MM.1S (cell line): ENCODE measurements at regions not wholly inside any gene's neighbourhood (a gene's known extent, or its start where the extent isn't known, plus 50 kb on each side); places are given as distances from the start of the nearest gene placed in this dataset.

ENCODE experiments used
- DNase-seq: peaks from one replicate; pipeline ENCODE4 v3.0.0-alpha.2; 2015
- H2AFZ ChIP-seq: fragments of 300-600 bp; sonication (generic); 2 replicates; pipeline ENCODE4 v1.6.0; 2016; ENCODE audit warnings: antibody characterized with exemption, low read length
- H3F3A ChIP-seq: fragments of 300-600 bp; sonication (generic); 2 replicates; pipeline ENCODE4 v1.6.1; 2016; ENCODE audit warnings: mild to moderate bottlenecking, antibody characterized with exemption, low read length, moderate library complexity, mixed read lengths; ENCODE audit not compliant: insufficient read depth
- H3K27ac ChIP-seq: fragments of 300-600 bp; sonication (generic); 2 replicates; pipeline ENCODE4 v1.5.1; 2016; ENCODE audit warnings: mild to moderate bottlenecking, low read length
- H3K27me3 ChIP-seq: fragments of 300-600 bp; sonication (generic); replicated peaks from 2 replicates; pipeline ENCODE4 v1.6.0; 2016; ENCODE audit warnings: low read length; ENCODE audit not compliant: insufficient read depth
- H3K36me3 ChIP-seq: fragments of 300-600 bp; sonication (generic); replicated peaks from 2 replicates; pipeline ENCODE4 v1.6.1; 2016; ENCODE audit warnings: mild to moderate bottlenecking, low read length, mixed read lengths; ENCODE audit not compliant: insufficient read depth
- H3K4me1 ChIP-seq: fragments of 300-600 bp; sonication (generic); 2 replicates; pipeline ENCODE4 v1.6.1; 2016; ENCODE audit warnings: low read length, mixed read lengths
- H3K4me2 ChIP-seq: fragments of 300-600 bp; sonication (generic); 2 replicates; pipeline ENCODE4 v1.6.0; 2016; ENCODE audit warnings: low read depth, low read length
- H3K4me3 ChIP-seq: fragments of 300-600 bp; sonication (generic); 2 replicates; pipeline ENCODE4 v1.5.1; 2016; ENCODE audit warnings: low read length, mixed read lengths
- H3K79me2 ChIP-seq: fragments of 300-600 bp; sonication (generic); 2 replicates; pipeline ENCODE4 v1.6.1; 2016; ENCODE audit warnings: mixed run types, low read length, mixed read lengths
- H3K9ac ChIP-seq: fragments of 300-600 bp; sonication (generic); 2 replicates; pipeline ENCODE4 v1.6.1; 2016; ENCODE audit warnings: low read length, mixed read lengths
- H3K9me2 ChIP-seq: fragments of 300-600 bp; sonication (generic); replicated peaks from 2 replicates; pipeline ENCODE4 v1.6.1; 2016; ENCODE audit warnings: mild to moderate bottlenecking, low read length, mixed read lengths; ENCODE audit not compliant: insufficient read depth
- H3K9me3 ChIP-seq: fragments of 300-600 bp; sonication (generic); replicated peaks from 2 replicates; pipeline ENCODE4 v1.6.1; 2016; ENCODE audit warnings: mild to moderate bottlenecking, low read length, mixed read lengths; ENCODE audit not compliant: insufficient read depth
- H4K20me1 ChIP-seq: fragments of 300-600 bp; sonication (generic); 2 replicates; pipeline ENCODE4 v1.6.1; 2016; ENCODE audit warnings: mild to moderate bottlenecking, low read length, moderate library complexity, mixed read lengths; ENCODE audit not compliant: insufficient read depth
- CTCF ChIP-seq: fragments of 300-600 bp; sonication (generic); IDR thresholded peaks from 2 replicates; pipeline ENCODE4 v1.5.1; 2016; ENCODE audit warnings: antibody characterized with exemption, low read length, mixed read lengths
- EZH2 ChIP-seq: fragments of 300-600 bp; sonication (generic); optimal IDR thresholded peaks from 2 replicates; pipeline ENCODE3; 2017; ENCODE audit warnings: low read depth, mild to moderate bottlenecking, antibody characterized with exemption, low read length, mixed read lengths
- EZH2phosphoT487 ChIP-seq: fragments of 300-600 bp; sonication (generic); IDR thresholded peaks from 2 replicates; pipeline ENCODE4 v1.6.1; 2018; ENCODE audit warnings: antibody characterized with exemption, low read length

- TF ChIP-seq CTCF (no peak), EZH2phosphoT487 (no peak), EZH2 (no peak)
- no peak for DNase-seq
- Histone ChIP-seq H3K4me3 (no peak overlapping the region), H3K36me3 (no peaks in the 10 kb centered on the region), H3K4me2 (no peak overlapping the region), H3K4me1 (no peaks in the 10 kb centered on the region), H3K9me2 (no peaks in the 10 kb centered on the region), H3K9ac (no peak overlapping the region), H2AFZ (no peak overlapping the region), H3F3A (no peaks in the 10 kb centered on the region), H3K27me3 (peaks cover 80% of the 10 kb centered on the region), H3K27ac (no peak overlapping the region), H3K9me3 (no peaks in the 10 kb centered on the region), H4K20me1 (no peaks in the 10 kb centered on the region), H3K79me2 (no peaks in the 10 kb centered on the region)
Observed at GRCh38 chr1:29624320-29625083, 388.2 kb downstream of the PTPRU start.

DNA sequence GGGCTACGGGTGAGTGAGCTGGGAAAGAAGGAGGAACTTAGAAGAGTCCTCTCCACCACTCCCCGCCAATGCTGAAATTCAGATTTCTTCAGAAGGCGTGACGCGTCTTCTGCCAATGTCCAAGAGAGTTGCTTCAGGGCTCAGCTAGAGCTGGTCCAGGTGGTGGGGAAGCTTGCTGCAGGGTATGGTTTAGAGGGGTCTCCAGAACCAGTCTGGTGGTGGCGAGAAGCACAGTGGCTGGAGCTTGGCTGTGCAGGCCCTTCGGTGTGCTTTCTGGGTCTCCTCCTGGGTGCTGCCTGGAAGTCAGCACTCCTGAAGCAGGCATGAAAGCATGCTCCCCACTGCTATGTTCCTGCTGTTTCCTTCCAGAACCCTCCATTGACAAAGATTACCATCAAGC is 387.2 kb downstream of the PTPRU start:
- no peak overlapping the region for H3K9ac ChIP-seq
- H3K27ac ChIP-seq: no peak overlapping the region
- peaks cover 87% of the 10 kb centered on the region for H3K27me3 ChIP-seq
- TF ChIP-seq CTCF: no peak
- TF ChIP-seq EZH2: no peak
- no peak for TF ChIP-seq EZH2phosphoT487
- no peaks in the 10 kb centered on the region for H4K20me1 ChIP-seq
- DNase-seq: no peak
- no peak overlapping the region for H2AFZ ChIP-seq
- H3K4me2 ChIP-seq: no peak overlapping the region
- H3F3A ChIP-seq: no peaks in the 10 kb centered on the region
- H3K4me1 ChIP-seq: no peaks in the 10 kb centered on the region
- H3K4me3 ChIP-seq: no peak overlapping the region
- no peaks in the 10 kb centered on the region for H3K9me2 ChIP-seq
- no peaks in the 10 kb centered on the region for H3K36me3 ChIP-seq
- no peaks in the 10 kb centered on the region for H3K9me3 ChIP-seq
- H3K79me2 ChIP-seq: no peaks in the 10 kb centered on the region

- H3K79me2 ChIP-seq: no peaks in the 10 kb centered on the region
- H3F3A ChIP-seq: no peaks in the 10 kb centered on the region
- no peaks in the 10 kb centered on the region for H3K9me2 ChIP-seq
- no peak for TF ChIP-seq EZH2phosphoT487
- no peaks in the 10 kb centered on the region for H4K20me1 ChIP-seq
- H3K9me3 ChIP-seq: no peaks in the 10 kb centered on the region
- no peak overlapping the region for H3K4me2 ChIP-seq
- H3K27me3 ChIP-seq: peaks cover 87% of the 10 kb centered on the region
- no peak overlapping the region for H3K27ac ChIP-seq
- H3K4me3 ChIP-seq: no peak overlapping the region
- no peak overlapping the region for H2AFZ ChIP-seq
- no peaks in the 10 kb centered on the region for H3K36me3 ChIP-seq
- no peaks in the 10 kb centered on the region for H3K4me1 ChIP-seq
- no peak overlapping the region for H3K9ac ChIP-seq
- DNase-seq: no peak
Observed at GRCh38 chr1:29621826-29622435, 385.6 kb downstream of the PTPRU start.

GRCh38 chr1:29620631-29621030 is 384.3 kb downstream of the PTPRU start:
- no peak for TF ChIP-seq CTCF
- TF ChIP-seq EZH2phosphoT487: no peak
- TF ChIP-seq EZH2: no peak
- H3K36me3 ChIP-seq: no peaks in the 10 kb centered on the region
- H2AFZ ChIP-seq: no peak overlapping the region
- H3K9me3 ChIP-seq: no peaks in the 10 kb centered on the region
- no peaks in the 10 kb centered on the region for H3K9me2 ChIP-seq
- no peak overlapping the region for H3K4me2 ChIP-seq
- no peaks in the 10 kb centered on the region for H3K4me1 ChIP-seq
- H3F3A ChIP-seq: no peaks in the 10 kb centered on the region
- H3K4me3 ChIP-seq: no peak overlapping the region
- no peak overlapping the region for H3K9ac ChIP-seq
- H3K27me3 ChIP-seq: peaks cover 87% of the 10 kb centered on the region
- no peaks in the 10 kb centered on the region for H3K79me2 ChIP-seq
- no peak overlapping the region for H3K27ac ChIP-seq
- H4K20me1 ChIP-seq: no peaks in the 10 kb centered on the region
- no peak for DNase-seq
